PC-9 (cell line): ENCODE measurements at regions not wholly inside any gene's neighbourhood (a gene's known extent, or its start where the extent isn't known, plus 50 kb on each side); places are given as distances from the start of the nearest gene placed in this dataset.

Source experiments
- BruUV-seq: library from RNA; stranded (reverse); fragments of 400-500 nt; replicated peaks from 2 replicates; lab custom pipeline; 2021; lab: Mats Ljungman, UMichigan
- CTCF ChIA-PET: fragments of 300-600 bp; sonication (Branson Sonifier 250); formaldehyde crosslinking; loops from one replicate; lab custom pipeline; 2022; ENCODE audit warnings: antibody characterized with exemption; lab: Charles Lee
- POLR2A ChIA-PET: fragments of 300-600 bp; sonication (Branson Sonifier 250); formaldehyde crosslinking; loops from one replicate; lab custom pipeline; 2022; ENCODE audit warnings: antibody characterized with exemption; ENCODE audit not compliant: unreplicated experiment; lab: Charles Lee
- DNase-seq, 2 experiments: peaks; one replicate each; pipeline versions ENCODE4 v3.0.0 to v3.0.0-alpha.2; 2015 to 2022; ENCODE audit warnings: mixed read lengths in 1 of 2
- H2AFZ ChIP-seq: fragments of 200-600 bp; sonication (generic); 2 replicates; pipeline ENCODE4 v1.8.1; 2017; ENCODE audit warnings: antibody characterized with exemption
- H3F3A ChIP-seq: fragments of 200-600 bp; sonication (generic); 2 replicates; pipeline ENCODE4 v1.8.1; 2017; ENCODE audit warnings: antibody characterized with exemption, mild to moderate bottlenecking, low read depth; ENCODE audit not compliant: insufficient read depth
- H3K27ac ChIP-seq: fragments of 200-600 bp; sonication (generic); 2 replicates; pipeline ENCODE4 v1.6.1; 2016; ENCODE audit warnings: mixed run types
- H3K27me3 ChIP-seq: fragments of 200-600 bp; sonication (generic); 2 replicates; pipeline ENCODE4 v1.6.1; 2016; ENCODE audit warnings: low read depth, mixed run types; ENCODE audit not compliant: insufficient read depth
- H3K36me3 ChIP-seq: fragments of 200-600 bp; sonication (generic); 2 replicates; pipeline ENCODE4 v1.6.1; 2016; ENCODE audit warnings: low read depth, mixed run types
- H3K4me1 ChIP-seq: fragments of 200-600 bp; sonication (generic); replicated peaks from 2 replicates; pipeline ENCODE4 v1.6.1; 2016; ENCODE audit warnings: mixed run types; ENCODE audit not compliant: insufficient read depth
- H3K4me2 ChIP-seq: fragments of 200-600 bp; sonication (generic); 2 replicates; pipeline ENCODE4 v1.6.1; 2017; ENCODE audit warnings: mixed run types
- H3K4me3 ChIP-seq: fragments of 200-600 bp; sonication (generic); 2 replicates; pipeline ENCODE4 v1.6.1; 2016; ENCODE audit warnings: mixed run types
- H3K79me2 ChIP-seq: fragments of 200-600 bp; sonication (generic); 2 replicates; pipeline ENCODE4 v1.6.1; 2017; ENCODE audit warnings: low read depth, mixed run types
- H3K9me2 ChIP-seq: fragments of 200-600 bp; sonication (generic); 2 replicates; pipeline ENCODE4 v1.8.1; 2017; ENCODE audit warnings: mild to moderate bottlenecking; ENCODE audit not compliant: insufficient read depth
- H3K9me3 ChIP-seq: fragments of 200-600 bp; sonication (generic); 2 replicates; pipeline ENCODE4 v1.8.1; 2016; ENCODE audit warnings: low read depth; ENCODE audit not compliant: insufficient read depth
- H4K20me1 ChIP-seq: fragments of 200-600 bp; sonication (generic); 2 replicates; pipeline ENCODE4 v1.8.1; 2017; ENCODE audit not compliant: insufficient read depth
- CTCF ChIP-seq: fragments of 200-600 bp; sonication (generic); conservative IDR thresholded peaks from 2 replicates; pipeline ENCODE4 v1.6.1; 2017; ENCODE audit warnings: mixed run types, antibody characterized with exemption, mild to moderate bottlenecking, moderate library complexity
- EZH2 ChIP-seq: fragments of 200-600 bp; sonication (generic); IDR thresholded peaks from 2 replicates; pipeline ENCODE4 v1.8.0; 2017; ENCODE audit warnings: antibody characterized with exemption, low read depth
- intact Hi-C: fragments of 100-400 bp; cut with micrococcal nuclease; formaldehyde crosslinking; loops from one replicate; pipeline ENCODE4 v1.10.0; 2022; ENCODE audit not compliant: unreplicated experiment

GRCh38 chrX:5718651-5719050 lies 510.0 kb downstream of the NLGN4X start:
- POLR2A ChIA-PET: no interaction called here
- Histone ChIP-seq H3K4me1 (no peaks in the 10 kb centered on the region), H3F3A (no peaks in the 10 kb centered on the region), H3K9me3 (no peaks in the 10 kb centered on the region), H2AFZ (no peak overlapping the region), H4K20me1 (no peaks in the 10 kb centered on the region), H3K4me2 (no peak overlapping the region), H3K9me2 (no peaks in the 10 kb centered on the region; the same call in 1 of the 2 replicates), H3K4me3 (no peak overlapping the region), H3K79me2 (no peaks in the 10 kb centered on the region), H3K27ac (no peak overlapping the region), H3K36me3 (no peaks in the 10 kb centered on the region), H3K27me3 (no peaks in the 10 kb centered on the region)
- intact Hi-C loops: no loop called here
- TF ChIP-seq CTCF: no peak
- TF ChIP-seq EZH2: no peak
- no TSS peak for BruUV-seq
- DNase-seq: no peak
- CTCF ChIA-PET: no interaction called here

- H3K4me1 ChIP-seq: no peaks in the 10 kb centered on the region
- H3K27ac ChIP-seq: no peak overlapping the region
- no peaks in the 10 kb centered on the region for H3K36me3 ChIP-seq
- ChIA-PET CTCF (no interaction called here), POLR2A (no interaction called here)
- H3K79me2 ChIP-seq: no peaks in the 10 kb centered on the region
- H3F3A ChIP-seq: no peaks in the 10 kb centered on the region
- H3K4me3 ChIP-seq: no peak overlapping the region
- H3K9me3 ChIP-seq: no peaks in the 10 kb centered on the region
- H3K9me2 ChIP-seq: no peaks in the 10 kb centered on the region; the same call in 1 of the 2 replicates
- TF ChIP-seq EZH2 (no peak), CTCF (no peak)
- H3K4me2 ChIP-seq: no peak overlapping the region
- no peak overlapping the region for H2AFZ ChIP-seq
- intact Hi-C loops: no loop called here
- no peak for DNase-seq
- H3K27me3 ChIP-seq: no peaks in the 10 kb centered on the region
- H4K20me1 ChIP-seq: no peaks in the 10 kb centered on the region
- no TSS peak for BruUV-seq
Observed at GRCh38 chrX:5716666-5717065, 512.0 kb downstream of the NLGN4X start.

- Histone ChIP-seq H3K9me3 (no peaks in the 10 kb centered on the region), H3K36me3 (no peaks in the 10 kb centered on the region), H3F3A (no peaks in the 10 kb centered on the region), H3K79me2 (no peaks in the 10 kb centered on the region), H3K4me2 (no peak overlapping the region), H3K27ac (no peak overlapping the region), H2AFZ (no peak overlapping the region), H3K9me2 (no peaks in the 10 kb centered on the region), H3K4me3 (no peak overlapping the region), H3K27me3 (no peaks in the 10 kb centered on the region), H4K20me1 (no peaks in the 10 kb centered on the region), H3K4me1 (no peaks in the 10 kb centered on the region)
- ChIA-PET POLR2A (interaction anchor here (0.6 kb wide), 1 partner anchor 205 kb away, joined by 3 read pairs; no protein-coding TSS in a partner anchor), CTCF (no interaction called here)
- no peak for DNase-seq
- intact Hi-C loops: no loop called here
- TF ChIP-seq CTCF (no peak), EZH2 (no peak)
- no TSS peak for BruUV-seq
Observed at GRCh38 chrX:5708251-5708650, 520.4 kb downstream of the NLGN4X start.
